Spleen (tissue), 7 donors: ENCODE measurements at regions not wholly inside any gene's neighbourhood (a gene's known extent, or its start where the extent isn't known, plus 50 kb on each side); places are given as distances from the start of the nearest gene placed in this dataset.

Experiments used
- CTCF ChIP-seq, 11 experiments: fragments of 200-600 bp in 7 of 11; fragments of 450-650 bp in 4 of 11; sonication (generic) in 4 of 11; IDR thresholded peaks in 8 of 11; conservative IDR thresholded peaks in 3 of 11; 1 replicate in 7 of 11; 2 replicates in 4 of 11; pipeline versions ENCODE4 v1.4.0 to v1.8.0; 2016 to 2021; ENCODE audit warnings: antibody characterized with exemption in 11 of 11, inconsistent platforms in 4 of 11, mild to moderate bottlenecking in 1 of 11
- POLR2AphosphoS5 ChIP-seq, 3 donors: sonication (generic); formaldehyde crosslinking; IDR thresholded peaks; one replicate each; pipeline ENCODE4 v1.5.1; 2017; ENCODE audit warnings: antibody characterized with exemption in 3 of 3
- donor health status: DM: no; HTN: no; CAD: no; lungs with moderate emphysema.
- donor health status: DM: no; HTN: no; CAD: no.
- donor health status: DM: no; HTN: no; CAD: no.

GRCh38 chr1:194043984-194044755 lies 857.8 kb upstream of the B3GALT2 start:
- TF ChIP-seq POLR2AphosphoS5 (IDR thresholded peaks at IDR 0.05) (no peak), CTCF (IDR thresholded peaks at IDR 0.05 in 8 of 11, conservative IDR thresholded peaks at IDR 0.05 in 3 of 11) (no peak)
